Lower lobe of right lung (tissue), 2 donors: ENCODE measurements at regions not wholly inside any gene's neighbourhood (a gene's known extent, or its start where the extent isn't known, plus 50 kb on each side); places are given as distances from the start of the nearest gene placed in this dataset.
"Not testable (repeated sequence)": the region's sequence is repeated elsewhere in the genome, so short reads cannot be mapped to it uniquely, and the experiment has no call there.

Experiments used
- ATAC-seq, 2 donors: fragments of 200-7000 bp; cut with Tn5 transposase; one replicate each; pipeline ENCODE4 v1.9.1; 2020 to 2022; ENCODE audit warnings: mild to moderate bottlenecking in 2 of 2, moderate library complexity in 2 of 2
- DNase-seq: peaks from one replicate; pipeline ENCODE4 v3.0.0-alpha.2; 2020
- H3K27ac ChIP-seq: fragments of 200-600 bp; one replicate; pipeline ENCODE4 v1.8.0; 2022
- H3K27me3 ChIP-seq: fragments of 200-600 bp; one replicate; pipeline ENCODE4 v1.8.0; 2022; ENCODE audit warnings: low read depth
- H3K36me3 ChIP-seq: fragments of 200-600 bp; one replicate; pipeline ENCODE4 v1.8.0; 2022; ENCODE audit warnings: mild to moderate bottlenecking
- H3K4me1 ChIP-seq: fragments of 200-600 bp; one replicate; pipeline ENCODE4 v1.8.0; 2022
- H3K4me3 ChIP-seq: fragments of 200-600 bp; one replicate; pipeline ENCODE4 v1.8.0; 2022; ENCODE audit warnings: mild to moderate bottlenecking
- H3K9me3 ChIP-seq: fragments of 200-600 bp; one replicate; pipeline ENCODE4 v1.8.0; 2022
- CTCF ChIP-seq: fragments of 200-600 bp; IDR thresholded peaks from one replicate; pipeline ENCODE4 v1.8.0; 2022; ENCODE audit warnings: antibody characterized with exemption, mild to moderate bottlenecking
- intact Hi-C: fragments of 100-400 bp; cut with DNase I; formaldehyde crosslinking; loops from one replicate; pipeline ENCODE4 v1.11.0; 2022
- donor health status: DM: no; HTN: yes; CAD: no; lungs with severe emphysema.

GRCh38 chr6:115838763-115839401 is 221.8 kb downstream of the FRK start:
- Histone ChIP-seq H3K4me3 (no peak overlapping the region), H3K4me1 (no peaks in the 10 kb centered on the region), H3K27me3 (no peaks in the 10 kb centered on the region), H3K36me3 (no peaks in the 10 kb centered on the region), H3K9me3 (no peaks in the 10 kb centered on the region), H3K27ac (no peak overlapping the region)
- TF ChIP-seq CTCF: no peak
- intact Hi-C loops: no loop called here
- DNase-seq: no peak
- no peak for ATAC-seq

DNA sequence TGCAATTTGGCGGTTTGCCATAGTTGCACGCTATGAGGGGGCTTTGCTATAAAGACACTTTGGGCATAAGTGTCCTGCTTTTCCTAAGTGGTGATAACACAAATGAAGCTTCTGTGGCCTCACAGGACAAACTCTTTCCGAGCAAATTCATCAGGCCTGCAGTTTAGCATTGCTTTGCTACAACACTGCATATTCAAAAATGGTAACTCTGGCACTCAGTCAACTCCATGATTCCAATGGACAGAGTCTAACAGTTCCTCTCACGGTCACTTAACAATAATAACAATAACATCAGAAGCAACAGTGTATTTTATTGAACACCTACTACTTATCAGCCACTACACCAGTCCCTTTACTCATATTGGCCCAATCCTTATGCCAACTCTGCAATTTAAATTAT is 222.5 kb downstream of the FRK start:
- Histone ChIP-seq H3K4me1 (no peaks in the 10 kb centered on the region), H3K9me3 (no peaks in the 10 kb centered on the region), H3K27ac (no peak overlapping the region), H3K36me3 (no peaks in the 10 kb centered on the region), H3K27me3 (no peaks in the 10 kb centered on the region), H3K4me3 (no peak overlapping the region)
- no peak for TF ChIP-seq CTCF
- ATAC-seq (no peak), DNase-seq (no peak)
- intact Hi-C loops: no loop called here

DNA sequence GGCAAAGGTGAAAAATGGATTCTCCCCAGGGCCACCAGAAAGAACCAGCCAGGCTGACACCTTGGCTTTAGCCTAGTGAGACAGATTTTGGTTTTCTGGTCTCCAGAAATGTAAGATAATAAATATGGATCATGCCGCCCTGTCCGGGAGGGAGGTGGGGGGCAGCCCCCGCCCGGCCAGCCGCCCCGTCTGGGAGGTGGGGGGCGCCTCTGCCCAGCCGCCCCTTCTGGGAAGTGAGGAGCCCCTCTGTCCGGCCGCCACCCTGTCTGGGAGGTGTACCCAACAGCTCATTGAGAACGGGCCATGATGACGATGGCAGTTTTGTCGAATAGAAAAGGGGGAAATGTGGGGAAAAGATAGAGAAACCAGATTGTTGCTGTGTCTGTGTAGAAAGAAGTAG is 224.3 kb downstream of the FRK start:
- DNase-seq, H3K36me3 ChIP-seq, H3K27me3 ChIP-seq, ATAC-seq, intact Hi-C loops, H3K4me3 ChIP-seq, H3K4me1 ChIP-seq, H3K27ac ChIP-seq, H3K9me3 ChIP-seq: not testable (repeated sequence)

- Histone ChIP-seq H3K9me3 (no peaks in the 10 kb centered on the region), H3K27me3 (no peaks in the 10 kb centered on the region), H3K27ac (no peak overlapping the region), H3K4me3 (no peak overlapping the region), H3K4me1 (no peaks in the 10 kb centered on the region), H3K36me3 (no peaks in the 10 kb centered on the region)
- ATAC-seq: no peak
- intact Hi-C loops: no loop called here
- TF ChIP-seq CTCF: no peak
- DNase-seq: no peak
Measured at GRCh38 chr6:115835314-115835713, 225.4 kb downstream of the FRK start.

DNA sequence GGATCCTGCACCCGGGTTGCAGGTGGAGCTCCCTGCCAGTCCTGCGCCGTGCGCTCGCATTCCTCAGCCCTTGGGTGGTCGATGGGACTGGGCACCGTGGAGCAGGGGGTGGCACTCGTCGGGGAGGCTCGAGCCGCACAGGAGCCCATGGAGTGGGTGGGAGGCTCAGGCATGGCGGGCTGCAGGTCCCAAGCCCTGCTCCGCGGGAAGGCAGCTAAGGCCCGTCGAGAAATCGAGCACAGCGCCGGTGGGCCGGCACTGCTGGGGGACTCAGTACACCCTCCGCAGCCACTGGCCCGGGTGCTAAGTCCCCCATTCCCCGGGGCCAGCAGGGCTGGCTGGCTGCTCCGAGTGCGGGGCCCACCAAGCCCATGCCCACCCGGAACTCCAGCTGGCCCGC is 226.1 kb downstream of the FRK start:
- H3K4me1 ChIP-seq, H3K36me3 ChIP-seq, DNase-seq, H3K9me3 ChIP-seq, ATAC-seq, intact Hi-C loops, H3K27ac ChIP-seq, H3K27me3 ChIP-seq, H3K4me3 ChIP-seq: not testable (repeated sequence)

- DNase-seq: no peak
- no peaks in the 10 kb centered on the region for H3K36me3 ChIP-seq
- no peaks in the 10 kb centered on the region for H3K4me1 ChIP-seq
- H3K4me3 ChIP-seq: no peak overlapping the region
- TF ChIP-seq CTCF: no peak
- intact Hi-C loops: no loop called here
- H3K27ac ChIP-seq: no peak overlapping the region
- ATAC-seq: no peak
- H3K9me3 ChIP-seq: no peaks in the 10 kb centered on the region
- H3K27me3 ChIP-seq: no peaks in the 10 kb centered on the region
Measured at GRCh38 chr6:115832786-115833185, 227.9 kb downstream of the FRK start.

GRCh38 chr6:115832186-115832585 is 228.5 kb downstream of the FRK start:
- Histone ChIP-seq H3K4me1 (no peaks in the 10 kb centered on the region), H3K4me3 (no peak overlapping the region), H3K27me3 (no peaks in the 10 kb centered on the region), H3K36me3 (no peaks in the 10 kb centered on the region), H3K9me3 (no peaks in the 10 kb centered on the region), H3K27ac (no peak overlapping the region)
- ATAC-seq (no peak), DNase-seq (no peak)
- TF ChIP-seq CTCF: no peak
- intact Hi-C loops: no loop called here
